OCI-LY1 (cell line): ENCODE measurements at regions not wholly inside any gene's neighbourhood (a gene's known extent, or its start where the extent isn't known, plus 50 kb on each side); places are given as distances from the start of the nearest gene placed in this dataset.

ENCODE experiments used
- EZH2 ChIP-seq: fragments of 200-600 bp; sonication (generic), shearing (Covaris generic); IDR thresholded peaks from 2 replicates; pipeline ENCODE4 v1.8.0; 2017; ENCODE audit warnings: borderline replicate concordance, mixed run types, mild to moderate bottlenecking, antibody characterized with exemption, low read length, moderate library complexity, mixed read lengths
- TF ChIP-seq, protein P1 (sequence below): fragments of 200-600 bp; sonication (generic), shearing (Covaris generic); IDR thresholded peaks from 2 replicates; pipeline ENCODE4 v1.5.1; 2017; ENCODE audit warnings: mild to moderate bottlenecking, antibody characterized with exemption, low read length, moderate library complexity, mixed read lengths

DNA sequence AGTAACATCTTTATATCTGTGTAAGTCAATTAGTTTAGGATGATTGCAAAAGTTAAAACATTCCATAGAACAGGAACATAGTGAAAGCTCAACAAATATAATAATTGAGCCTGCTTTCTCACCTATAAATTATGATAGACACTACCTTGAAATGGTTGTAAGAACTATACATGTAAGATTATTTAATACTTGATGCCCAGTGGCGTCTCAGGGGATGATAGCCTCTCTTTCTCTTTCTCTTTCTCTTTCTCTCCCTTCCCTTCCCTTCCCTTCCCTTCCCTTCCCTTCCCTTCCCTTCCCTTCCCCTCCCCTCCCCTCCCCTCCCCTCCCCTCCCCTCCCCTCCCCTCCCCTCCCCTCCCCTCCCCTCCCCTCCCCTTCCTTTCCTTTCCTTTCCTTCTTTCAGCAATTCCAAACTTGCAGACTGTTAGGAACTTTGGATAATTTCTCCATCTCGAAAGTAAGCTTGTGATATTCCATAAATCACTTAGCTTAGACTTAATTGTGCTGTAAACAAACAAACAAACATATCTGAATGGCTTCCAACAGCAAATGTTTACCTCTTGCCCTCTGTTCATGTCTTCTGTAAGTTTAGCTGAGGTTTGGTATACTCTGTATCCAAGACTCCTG, 1102.7 kb downstream of the TSN start:
- TF ChIP-seq, protein P1, sequence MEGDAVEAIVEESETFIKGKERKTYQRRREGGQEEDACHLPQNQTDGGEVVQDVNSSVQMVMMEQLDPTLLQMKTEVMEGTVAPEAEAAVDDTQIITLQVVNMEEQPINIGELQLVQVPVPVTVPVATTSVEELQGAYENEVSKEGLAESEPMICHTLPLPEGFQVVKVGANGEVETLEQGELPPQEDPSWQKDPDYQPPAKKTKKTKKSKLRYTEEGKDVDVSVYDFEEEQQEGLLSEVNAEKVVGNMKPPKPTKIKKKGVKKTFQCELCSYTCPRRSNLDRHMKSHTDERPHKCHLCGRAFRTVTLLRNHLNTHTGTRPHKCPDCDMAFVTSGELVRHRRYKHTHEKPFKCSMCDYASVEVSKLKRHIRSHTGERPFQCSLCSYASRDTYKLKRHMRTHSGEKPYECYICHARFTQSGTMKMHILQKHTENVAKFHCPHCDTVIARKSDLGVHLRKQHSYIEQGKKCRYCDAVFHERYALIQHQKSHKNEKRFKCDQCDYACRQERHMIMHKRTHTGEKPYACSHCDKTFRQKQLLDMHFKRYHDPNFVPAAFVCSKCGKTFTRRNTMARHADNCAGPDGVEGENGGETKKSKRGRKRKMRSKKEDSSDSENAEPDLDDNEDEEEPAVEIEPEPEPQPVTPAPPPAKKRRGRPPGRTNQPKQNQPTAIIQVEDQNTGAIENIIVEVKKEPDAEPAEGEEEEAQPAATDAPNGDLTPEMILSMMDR = no peak
- TF ChIP-seq EZH2 = no peak
